HG03354 (cell line): ENCODE measurements at regions not wholly inside any gene's neighbourhood (a gene's known extent, or its start where the extent isn't known, plus 50 kb on each side); places are given as distances from the start of the nearest gene placed in this dataset.
A peak's percentile ranks its signal among the peaks of the same experiment; 100 is the strongest.

Experiments used
- ATAC-seq: cut with Tn5 transposase; IDR thresholded peaks from one replicate; pipeline ENCODE4 v1.9.1; 2021; ENCODE audit warnings: mild to moderate bottlenecking; ENCODE audit not compliant: unreplicated experiment, poor library complexity, severe bottlenecking

GRCh38 chr10:106226142-106226541, 938.4 kb downstream of the SORCS1 start:
- ATAC-seq, result no peak

GRCh38 chr10:106224676-106225075, 939.8 kb downstream of the SORCS1 start:
- ATAC-seq, result no peak

- no peak for ATAC-seq
Measured at GRCh38 chr10:106217627-106218026, 946.9 kb downstream of the SORCS1 start.

- no peak for ATAC-seq
Measured at GRCh38 chr10:106216085-106216484, 948.4 kb downstream of the SORCS1 start.

- no peak for ATAC-seq
Measured at GRCh38 chr10:106214243-106214642, 950.3 kb downstream of the SORCS1 start.

- no peak for ATAC-seq
Measured at GRCh38 chr10:106213493-106213892, 951.0 kb downstream of the SORCS1 start.

- no peak for ATAC-seq
Measured at GRCh38 chr10:106198275-106198674, 966.2 kb downstream of the SORCS1 start.

GRCh38 chr10:106189292-106189691, 975.2 kb downstream of the SORCS1 start:
- peak; percentile 85 for ATAC-seq

- ATAC-seq, result no peak
Measured at GRCh38 chr10:106185951-106186350, 978.6 kb downstream of the SORCS1 start.

- no peak for ATAC-seq
Measured at GRCh38 chr10:106183041-106183440, 981.5 kb downstream of the SORCS1 start.

- no peak for ATAC-seq
Measured at GRCh38 chr10:106182542-106182941, 982.0 kb downstream of the SORCS1 start.

- ATAC-seq, result no peak
Measured at GRCh38 chr10:106181501-106181900, 983.0 kb downstream of the SORCS1 start.

GRCh38 chr10:106179430-106179829, 985.1 kb downstream of the SORCS1 start:
- ATAC-seq, result no peak

GRCh38 chr10:106175760-106176377, 988.6 kb downstream of the SORCS1 start:
- ATAC-seq, result no peak

GRCh38 chr10:106173838-106174237, 990.7 kb downstream of the SORCS1 start:
- ATAC-seq, result no peak

GRCh38 chr10:106169241-106169640, 995.3 kb downstream of the SORCS1 start:
- ATAC-seq, result no peak

GRCh38 chr10:106167946-106168345, 996.6 kb downstream of the SORCS1 start:
- no peak for ATAC-seq

GRCh38 chr10:106158241-106158640, 1006.3 kb downstream of the SORCS1 start:
- no peak for ATAC-seq

GRCh38 chr10:106147021-106147420, 1017.5 kb downstream of the SORCS1 start:
- no peak for ATAC-seq

GRCh38 chr10:106139915-106140314, 1024.6 kb downstream of the SORCS1 start:
- ATAC-seq, result no peak

- ATAC-seq, result no peak
Measured at GRCh38 chr10:106136175-106136574, 1028.3 kb downstream of the SORCS1 start.

GRCh38 chr10:106134326-106135000, 1030.0 kb downstream of the SORCS1 start:
- ATAC-seq, result no peak
